OCI-LY3 (cell line): ENCODE measurements at regions not wholly inside any gene's neighbourhood (a gene's known extent, or its start where the extent isn't known, plus 50 kb on each side); places are given as distances from the start of the nearest gene placed in this dataset.
A peak's percentile ranks its signal among the peaks of the same experiment; 100 is the strongest.
"Not testable (repeated sequence)": the region's sequence is repeated elsewhere in the genome, so short reads cannot be mapped to it uniquely, and the experiment has no call there.

Experiments
- H2AFZ ChIP-seq: fragments of 200-600, 300-600 bp; shearing (Covaris generic); 2 replicates; pipeline ENCODE4 v1.6.0; 2014; ENCODE audit warnings: antibody characterized with exemption, low read depth, low read length
- H3K27ac ChIP-seq: fragments of 200-600, 300-600 bp; sonication (generic); 2 replicates; pipeline ENCODE4 v1.5.1; 2014; ENCODE audit warnings: mild to moderate bottlenecking, low read length, moderate library complexity, mixed read lengths
- H3K27me3 ChIP-seq: fragments of 200-600, 300-600 bp; sonication (generic); 2 replicates; pipeline ENCODE4 v1.6.1; 2014; ENCODE audit warnings: low read depth, low read length, mixed read lengths
- H3K36me3 ChIP-seq: fragments of 200-600, 300-600 bp; sonication (generic); replicated peaks from 2 replicates; pipeline ENCODE3; 2014; ENCODE audit warnings: low read depth, low read length, mixed read lengths
- H3K4me1 ChIP-seq: fragments of 300-600, 200-600 bp; sonication (generic); 2 replicates; pipeline ENCODE4 v1.6.1; 2014; ENCODE audit warnings: low read length, mixed read lengths
- H3K4me2 ChIP-seq: fragments of 200-600, 300-600 bp; sonication (generic); 2 replicates; pipeline ENCODE4 v1.6.1; 2014; ENCODE audit warnings: low read length, mixed read lengths
- H3K4me3 ChIP-seq: fragments of 300-600, 200-600 bp; sonication (generic); 2 replicates; pipeline ENCODE4 v1.5.1; 2014; ENCODE audit warnings: antibody characterized with exemption, mild to moderate bottlenecking, low read length, moderate library complexity
- H3K79me2 ChIP-seq: fragments of 300-600, 200-600 bp; shearing (Covaris generic); 2 replicates; pipeline ENCODE4 v1.6.1; 2014; ENCODE audit warnings: mild to moderate bottlenecking, low read length, mixed read lengths
- H3K9ac ChIP-seq: fragments of 300-600, 200-600 bp; shearing (Covaris generic); 2 replicates; pipeline ENCODE4 v1.6.0; 2014; ENCODE audit warnings: mild to moderate bottlenecking, low read length, moderate library complexity
- H3K9me3 ChIP-seq: fragments of 200-600, 300-600 bp; shearing (Covaris generic); 2 replicates; pipeline ENCODE4 v1.6.1; 2014; ENCODE audit warnings: low read length, mixed read lengths; ENCODE audit not compliant: insufficient read depth
- H4K20me1 ChIP-seq: fragments of 200-600, 300-600 bp; sonication (generic); 2 replicates; pipeline ENCODE4 v1.6.1; 2016; ENCODE audit warnings: low read length, mixed read lengths; ENCODE audit not compliant: insufficient read depth
- EZH2phosphoT487 ChIP-seq: fragments of 200-600 bp; shearing (Covaris generic); IDR thresholded peaks from 2 replicates; pipeline ENCODE4 v1.6.1; 2018; ENCODE audit warnings: antibody characterized with exemption, mixed run types, low read depth
- TF ChIP-seq, protein P1 (sequence below): fragments of 200-600, 300-600 bp; sonication (generic); IDR thresholded peaks from 2 replicates; pipeline ENCODE4 v1.5.1; 2014; ENCODE audit warnings: antibody characterized with exemption, low read length, low read depth

- no peak overlapping the region for H3K27ac ChIP-seq
- H3K4me1 ChIP-seq = peaks cover 12% of the 10 kb centered on the region
- no peak overlapping the region for H2AFZ ChIP-seq
- no peak overlapping the region for H3K4me3 ChIP-seq
- H3K9ac ChIP-seq = no peak overlapping the region
- no peak overlapping the region for H3K4me2 ChIP-seq
- H3K9me3 ChIP-seq = no peaks in the 10 kb centered on the region
- H4K20me1 ChIP-seq = no peaks in the 10 kb centered on the region
- peaks cover 2% of the 10 kb centered on the region for H3K36me3 ChIP-seq
- no peaks in the 10 kb centered on the region for H3K27me3 ChIP-seq
- no peak for TF ChIP-seq EZH2phosphoT487
- TF ChIP-seq, protein P1, sequence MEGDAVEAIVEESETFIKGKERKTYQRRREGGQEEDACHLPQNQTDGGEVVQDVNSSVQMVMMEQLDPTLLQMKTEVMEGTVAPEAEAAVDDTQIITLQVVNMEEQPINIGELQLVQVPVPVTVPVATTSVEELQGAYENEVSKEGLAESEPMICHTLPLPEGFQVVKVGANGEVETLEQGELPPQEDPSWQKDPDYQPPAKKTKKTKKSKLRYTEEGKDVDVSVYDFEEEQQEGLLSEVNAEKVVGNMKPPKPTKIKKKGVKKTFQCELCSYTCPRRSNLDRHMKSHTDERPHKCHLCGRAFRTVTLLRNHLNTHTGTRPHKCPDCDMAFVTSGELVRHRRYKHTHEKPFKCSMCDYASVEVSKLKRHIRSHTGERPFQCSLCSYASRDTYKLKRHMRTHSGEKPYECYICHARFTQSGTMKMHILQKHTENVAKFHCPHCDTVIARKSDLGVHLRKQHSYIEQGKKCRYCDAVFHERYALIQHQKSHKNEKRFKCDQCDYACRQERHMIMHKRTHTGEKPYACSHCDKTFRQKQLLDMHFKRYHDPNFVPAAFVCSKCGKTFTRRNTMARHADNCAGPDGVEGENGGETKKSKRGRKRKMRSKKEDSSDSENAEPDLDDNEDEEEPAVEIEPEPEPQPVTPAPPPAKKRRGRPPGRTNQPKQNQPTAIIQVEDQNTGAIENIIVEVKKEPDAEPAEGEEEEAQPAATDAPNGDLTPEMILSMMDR = no peak
- H3K79me2 ChIP-seq = no peaks in the 10 kb centered on the region
Observed at GRCh38 chr3:67064105-67064504, 66.0 kb downstream of the KBTBD8 start.

DNA sequence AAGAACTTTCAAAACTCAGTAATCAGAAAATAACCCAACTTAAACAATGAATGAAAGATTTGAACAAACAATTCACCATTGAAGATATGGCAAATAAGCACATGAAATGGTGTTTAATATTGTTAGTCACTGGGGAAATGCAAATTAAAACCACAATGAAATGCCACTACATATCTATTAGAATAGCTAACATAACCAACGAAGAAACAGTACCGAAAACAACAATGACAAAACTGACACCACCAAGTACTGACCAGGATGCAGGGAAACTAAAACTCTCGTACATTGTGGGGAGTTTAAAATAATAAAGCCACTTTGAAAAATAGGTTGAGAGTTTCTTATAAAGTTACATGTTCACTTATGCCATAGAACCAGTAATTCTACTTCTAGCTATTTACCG is 69.1 kb downstream of the KBTBD8 start:
- H3K4me3 ChIP-seq = no peak overlapping the region
- TF ChIP-seq EZH2phosphoT487 = no peak
- TF ChIP-seq, protein P1 = no peak
- H3K79me2 ChIP-seq = no peaks in the 10 kb centered on the region
- no peak overlapping the region for H3K4me2 ChIP-seq
- H3K9me3 ChIP-seq = no peaks in the 10 kb centered on the region
- H3K27ac ChIP-seq = no peak overlapping the region
- no peaks in the 10 kb centered on the region for H3K36me3 ChIP-seq
- no peak overlapping the region for H3K9ac ChIP-seq
- no peaks in the 10 kb centered on the region for H3K27me3 ChIP-seq
- peaks cover 9% of the 10 kb centered on the region for H3K4me1 ChIP-seq
- H4K20me1 ChIP-seq = no peaks in the 10 kb centered on the region
- H2AFZ ChIP-seq = no peak overlapping the region

DNA sequence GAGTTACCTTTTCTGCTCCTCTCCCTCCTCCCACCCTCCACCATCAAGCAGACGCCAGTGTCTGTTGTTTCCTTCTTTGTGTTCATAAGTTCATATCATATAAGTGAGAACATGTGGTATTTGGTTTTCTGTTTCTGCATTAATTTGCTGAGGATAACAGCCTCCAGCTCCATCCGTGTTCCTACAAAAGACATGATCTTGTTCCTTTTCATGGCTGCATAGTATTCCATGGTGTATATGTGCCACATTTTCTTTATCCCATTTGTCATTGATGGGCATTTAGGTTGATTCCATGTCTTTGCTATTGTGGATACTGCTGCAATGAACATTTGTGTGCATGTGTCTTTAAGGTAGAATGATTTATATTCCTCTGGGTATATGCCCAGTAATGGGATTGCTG is 74.5 kb downstream of the KBTBD8 start:
- not testable (repeated sequence) for H3K4me3 ChIP-seq, H3K27me3 ChIP-seq, H2AFZ ChIP-seq, H3K36me3 ChIP-seq, H3K27ac ChIP-seq, H3K79me2 ChIP-seq, H3K9ac ChIP-seq, H4K20me1 ChIP-seq, H3K9me3 ChIP-seq, H3K4me2 ChIP-seq
- H3K4me1 ChIP-seq = peaks cover 31% of the 10 kb centered on the region

DNA sequence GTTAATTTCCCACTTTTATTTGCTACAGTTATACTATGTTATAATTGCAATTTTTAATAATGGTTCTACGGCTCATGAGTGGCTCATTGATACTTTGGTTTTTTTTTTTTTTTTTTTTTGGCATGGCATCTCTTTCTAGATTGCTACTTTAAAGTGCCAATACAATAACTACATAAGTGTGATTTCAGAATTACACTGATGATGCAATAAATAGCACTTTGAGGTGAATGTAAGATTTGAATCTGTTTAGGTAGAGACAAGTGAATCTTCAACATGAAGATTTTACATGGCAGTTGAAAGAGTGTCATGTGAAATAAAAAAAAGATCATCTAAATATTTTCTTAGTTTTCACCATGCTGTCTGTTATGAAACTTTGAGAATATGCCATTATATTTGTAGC is 75.7 kb downstream of the KBTBD8 start:
- no peaks in the 10 kb centered on the region for H3K27me3 ChIP-seq
- no peak overlapping the region for H3K4me3 ChIP-seq
- no peaks in the 10 kb centered on the region for H3K79me2 ChIP-seq
- H3K4me1 ChIP-seq = peaks cover 32% of the 10 kb centered on the region
- H3K4me2 ChIP-seq = no peak overlapping the region
- no peak overlapping the region for H3K9ac ChIP-seq
- no peaks in the 10 kb centered on the region for H3K36me3 ChIP-seq
- no peak overlapping the region for H3K27ac ChIP-seq
- TF ChIP-seq, protein P1 = no peak
- TF ChIP-seq EZH2phosphoT487 = no peak
- H2AFZ ChIP-seq = no peak overlapping the region
- no peaks in the 10 kb centered on the region for H3K9me3 ChIP-seq
- no peaks in the 10 kb centered on the region for H4K20me1 ChIP-seq

GRCh38 chr3:67075295-67075694 is 77.2 kb downstream of the KBTBD8 start:
- Histone ChIP-seq H3K9ac (peak overlapping the region; percentile 20; the same call in 1 of the 2 replicates), H3K9me3 (no peaks in the 10 kb centered on the region), H3K36me3 (no peaks in the 10 kb centered on the region), H2AFZ (peak overlapping the region; percentile 64; the same call in 1 of the 2 replicates), H3K27ac (peak overlapping the region; percentile 22), H3K27me3 (no peaks in the 10 kb centered on the region), H3K4me2 (peak overlapping the region; percentile 68), H3K79me2 (no peaks in the 10 kb centered on the region), H4K20me1 (no peaks in the 10 kb centered on the region), H3K4me3 (peak overlapping the region; percentile 47), H3K4me1 (peaks cover 32% of the 10 kb centered on the region)
- TF ChIP-seq EZH2phosphoT487 = no peak
- TF ChIP-seq, protein P1 = no peak
